ENCODE measurements at regions not wholly inside any gene's neighbourhood (a gene's known extent, or its start where the extent isn't known, plus 50 kb on each side); places are given as distances from the start of the nearest gene placed in this dataset.

DNA sequence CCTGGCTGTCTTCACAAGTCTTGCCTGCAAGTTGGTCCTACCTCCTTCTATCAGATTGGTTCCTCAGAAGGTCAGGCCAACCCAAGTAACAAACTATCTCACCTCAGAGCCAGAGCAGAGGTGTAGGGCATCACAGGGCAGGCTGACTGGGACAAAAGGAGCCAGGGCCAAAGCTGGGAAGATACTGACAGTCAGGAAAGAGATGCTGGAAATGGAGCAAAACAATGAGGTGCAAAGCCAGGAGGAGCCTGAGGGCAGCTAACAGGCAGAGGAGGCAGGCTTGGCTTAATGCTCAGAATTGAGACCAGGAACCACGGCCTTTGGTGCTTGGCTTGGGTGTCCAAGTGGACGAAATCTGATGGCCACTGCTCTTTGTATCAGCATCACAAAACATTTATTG is 68.4 kb upstream of the PNMA1 start:
- TF ChIP-seq, protein P1, sequence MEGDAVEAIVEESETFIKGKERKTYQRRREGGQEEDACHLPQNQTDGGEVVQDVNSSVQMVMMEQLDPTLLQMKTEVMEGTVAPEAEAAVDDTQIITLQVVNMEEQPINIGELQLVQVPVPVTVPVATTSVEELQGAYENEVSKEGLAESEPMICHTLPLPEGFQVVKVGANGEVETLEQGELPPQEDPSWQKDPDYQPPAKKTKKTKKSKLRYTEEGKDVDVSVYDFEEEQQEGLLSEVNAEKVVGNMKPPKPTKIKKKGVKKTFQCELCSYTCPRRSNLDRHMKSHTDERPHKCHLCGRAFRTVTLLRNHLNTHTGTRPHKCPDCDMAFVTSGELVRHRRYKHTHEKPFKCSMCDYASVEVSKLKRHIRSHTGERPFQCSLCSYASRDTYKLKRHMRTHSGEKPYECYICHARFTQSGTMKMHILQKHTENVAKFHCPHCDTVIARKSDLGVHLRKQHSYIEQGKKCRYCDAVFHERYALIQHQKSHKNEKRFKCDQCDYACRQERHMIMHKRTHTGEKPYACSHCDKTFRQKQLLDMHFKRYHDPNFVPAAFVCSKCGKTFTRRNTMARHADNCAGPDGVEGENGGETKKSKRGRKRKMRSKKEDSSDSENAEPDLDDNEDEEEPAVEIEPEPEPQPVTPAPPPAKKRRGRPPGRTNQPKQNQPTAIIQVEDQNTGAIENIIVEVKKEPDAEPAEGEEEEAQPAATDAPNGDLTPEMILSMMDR (IDR thresholded peaks at IDR 0.05; ENCODE audit: low read length) = no peak
- TF ChIP-seq EZH2 (IDR thresholded peaks at IDR 0.05; ENCODE audit: borderline replicate concordance, low read length) = no peak

All from OCI-LY1 (cell line).